ENCODE measurements at regions not wholly inside any gene's neighbourhood (a gene's known extent, or its start where the extent isn't known, plus 50 kb on each side); places are given as distances from the start of the nearest gene placed in this dataset.

- TF ChIP-seq CTCF (conservative IDR thresholded peaks at IDR 0.05; ENCODE audit: low read length) (no peak), EZH2phosphoT487 (IDR thresholded peaks at IDR 0.05; ENCODE audit: borderline replicate concordance) (no peak)
Observed at GRCh38 chr12:18981732-18982131, 147.8 kb upstream of the PLEKHA5 start.

Measured in Loucy (cell line).